ENCODE measurements at regions not wholly inside any gene's neighbourhood (a gene's known extent, or its start where the extent isn't known, plus 50 kb on each side); places are given as distances from the start of the nearest gene placed in this dataset.

- H3K36me3 ChIP-seq: no peaks in the 10 kb centered on the region
- 54 to 66% methylated on average over 8 of the region's 8 CpGs for WGBS, 2 donors
- no peak for TF ChIP-seq CTCF (IDR thresholded peaks at IDR 0.05)
- no peaks in the 10 kb centered on the region for H3K9me3 ChIP-seq
- ATAC-seq (no peak), FAIRE-seq (no peak), DNase-seq (no peak)
- peaks cover 0 to 7% (median 0%) of the 10 kb centered on the region in 4 donors for H3K27me3 ChIP-seq
- intact Hi-C loops (cut with DNase I): no loop called here
- H3K27ac ChIP-seq: no peak overlapping the region
- no peaks in the 10 kb centered on the region for H3K4me1 ChIP-seq
- no peak overlapping the region for H3K4me3 ChIP-seq
Measured at GRCh38 chr19:13700621-13701020, 63.7 kb upstream of the MRI1 start.

- H3K27me3 ChIP-seq: peaks cover 0 to 7% (median 0%) of the 10 kb centered on the region in 4 donors
- TF ChIP-seq CTCF (IDR thresholded peaks at IDR 0.05): no peak
- H3K36me3 ChIP-seq: no peaks in the 10 kb centered on the region
- no peak overlapping the region for H3K4me3 ChIP-seq
- H3K27ac ChIP-seq: no peak overlapping the region
- ATAC-seq: no peak
- FAIRE-seq: no peak
- WGBS, 2 donors: 26 to 38% methylated on average over 4 of the region's 4 CpGs
- DNase-seq: no peak
- no peaks in the 10 kb centered on the region for H3K4me1 ChIP-seq
- intact Hi-C loops (cut with DNase I): no loop called here
- no peaks in the 10 kb centered on the region for H3K9me3 ChIP-seq
Measured at GRCh38 chr19:13699786-13700185, 64.5 kb upstream of the MRI1 start.

- Histone ChIP-seq H3K4me3 (no peak overlapping the region), H3K27me3 (peaks cover 0 to 7% (median 0%) of the 10 kb centered on the region in 4 donors), H3K36me3 (no peaks in the 10 kb centered on the region), H3K27ac (no peak overlapping the region), H3K4me1 (no peaks in the 10 kb centered on the region), H3K9me3 (no peaks in the 10 kb centered on the region)
- DNase-seq (no peak), FAIRE-seq (no peak), ATAC-seq (no peak)
- intact Hi-C loops (cut with DNase I): no loop called here
- 51 to 78% methylated on average over 1 of the region's 1 CpG for WGBS, 2 donors
- no peak for TF ChIP-seq CTCF (IDR thresholded peaks at IDR 0.05)
Measured at GRCh38 chr19:13696839-13697238, 67.5 kb upstream of the MRI1 start.

- FAIRE-seq: no peak
- Histone ChIP-seq H3K4me1 (no peaks in the 10 kb centered on the region), H3K9me3 (no peaks in the 10 kb centered on the region), H3K36me3 (no peaks in the 10 kb centered on the region), H3K27me3 (no peaks in the 10 kb centered on the region), H3K27ac (no peak overlapping the region), H3K4me3 (no peak overlapping the region)
- intact Hi-C loops (cut with DNase I): no loop called here
- ATAC-seq: no peak
- 42 to 55% methylated on average over 4 of the region's 4 CpGs for whole genome bisulfite sequencing, 2 donors
- DNase-seq: no peak
- TF ChIP-seq CTCF (IDR thresholded peaks at IDR 0.05): no peak
Measured at GRCh38 chr19:13693889-13694288, 70.4 kb upstream of the MRI1 start.

- 48 to 57% methylated on average over 8 of the region's 8 CpGs for WGBS, 2 donors
- DNase-seq (no peak), ATAC-seq (no peak), FAIRE-seq (no peak)
- Histone ChIP-seq H3K9me3 (no peaks in the 10 kb centered on the region), H3K4me1 (no peaks in the 10 kb centered on the region), H3K27ac (no peak overlapping the region), H3K36me3 (no peaks in the 10 kb centered on the region), H3K27me3 (no peaks in the 10 kb centered on the region), H3K4me3 (no peak overlapping the region)
- intact Hi-C loops (cut with DNase I): no loop called here
- TF ChIP-seq CTCF (IDR thresholded peaks at IDR 0.05): no peak
Measured at GRCh38 chr19:13691569-13692435, 72.5 kb upstream of the MRI1 start.
